Stimulated activated CD8-positive, alpha-beta memory T cell treated with anti-CD3 and anti-CD28 coated beads, Interleukin-4, amount 100 ng/mL, for 24 hours (primary cell): ENCODE measurements at regions not wholly inside any gene's neighbourhood (a gene's known extent, or its start where the extent isn't known, plus 50 kb on each side); places are given as distances from the start of the nearest gene placed in this dataset.

ENCODE experiments used
- DNase-seq: peaks from one replicate; pipeline ENCODE4 v3.0.0-alpha.2; 2020; ENCODE audit warnings: low read depth

DNA sequence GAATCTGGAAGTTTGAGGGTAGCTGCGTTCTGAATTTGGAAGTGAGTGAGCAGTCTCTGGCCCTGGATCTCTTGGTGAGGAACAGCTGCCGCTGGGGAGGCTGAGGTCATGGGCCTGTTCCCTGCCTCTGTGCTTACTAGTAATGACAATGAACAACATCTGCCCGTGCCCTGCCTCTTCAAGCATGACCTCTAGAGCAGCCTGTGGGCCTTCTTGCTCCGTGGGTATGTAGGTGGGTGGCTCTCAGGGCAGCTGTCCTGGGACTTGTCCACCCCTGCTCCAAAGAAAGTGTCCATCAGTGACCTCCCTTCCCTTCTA lies 186.2 kb downstream of the CXCL12 start:
- no peak for DNase-seq

DNA sequence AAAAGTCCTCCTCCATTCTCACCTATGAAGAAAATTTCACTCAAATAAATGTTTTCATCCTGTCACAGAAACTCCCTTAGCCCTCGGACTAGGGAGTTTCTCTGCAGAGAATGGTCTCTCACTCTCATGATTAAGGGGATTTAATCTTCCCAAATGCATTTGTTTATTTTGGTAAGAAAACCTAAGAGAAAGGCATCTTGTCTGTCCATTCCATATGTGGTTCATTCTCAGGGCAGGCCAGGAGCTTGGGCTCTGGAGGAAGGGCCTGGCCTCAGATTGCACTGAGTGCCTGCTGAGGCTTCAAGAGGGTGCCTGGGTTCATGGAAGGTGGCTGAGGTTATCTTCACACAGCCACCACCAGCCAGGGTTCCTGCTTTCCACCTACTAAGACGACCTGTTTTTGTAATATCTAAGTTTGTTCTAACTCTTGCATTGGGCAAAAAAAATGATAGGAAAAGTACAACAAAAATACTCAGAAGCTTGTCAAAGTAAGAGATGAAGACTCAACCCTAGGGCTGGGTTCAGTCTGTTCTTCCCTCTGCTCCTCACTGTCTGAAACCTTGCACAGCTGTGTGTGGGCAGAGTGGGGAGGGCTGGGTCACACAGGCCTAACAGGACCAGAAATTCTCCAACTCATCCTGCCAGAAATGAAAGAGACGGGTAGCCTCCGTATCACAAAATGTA lies 186.7 kb downstream of the CXCL12 start:
- DNase-seq: no peak

DNA sequence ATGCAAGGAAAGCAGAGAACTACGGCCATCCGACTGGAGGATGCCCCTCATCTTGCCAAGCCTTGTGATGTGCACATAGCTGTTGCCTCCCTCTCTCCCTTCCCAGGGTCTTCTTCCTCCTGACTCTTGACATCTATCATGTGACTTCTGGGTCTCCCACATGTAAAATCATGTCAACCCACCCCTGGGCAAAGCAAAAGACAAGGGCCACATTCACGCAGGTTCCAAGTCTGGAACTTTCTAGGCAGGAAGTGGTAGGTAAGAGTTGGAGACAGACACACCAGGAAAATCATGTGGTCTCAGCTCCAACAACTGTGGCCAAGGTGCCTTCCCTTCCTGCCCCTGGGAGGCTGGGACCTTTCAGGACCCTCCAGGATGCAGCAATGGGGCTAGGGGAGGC lies 187.3 kb downstream of the CXCL12 start:
- no peak for DNase-seq

DNA sequence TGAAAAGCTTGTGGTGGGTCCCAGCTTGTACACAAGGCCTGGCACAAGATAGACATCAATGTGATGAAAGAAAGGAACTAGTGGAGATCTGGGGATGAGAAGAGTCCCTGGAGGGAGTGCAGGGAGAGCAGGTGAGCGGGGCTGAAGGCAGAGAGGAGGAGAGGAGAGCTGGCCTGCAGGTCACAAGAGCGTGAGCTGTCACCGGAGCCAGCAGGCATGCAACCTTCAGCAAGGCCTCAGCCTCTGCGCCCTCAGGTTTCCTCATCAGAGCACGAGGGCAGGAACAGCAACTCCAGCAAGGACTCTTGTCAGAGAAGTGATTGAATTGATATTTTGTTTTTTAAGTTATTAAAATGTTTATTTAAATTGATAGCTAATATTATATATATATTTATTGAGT lies 188.6 kb downstream of the CXCL12 start:
- DNase-seq: no peak

DNA sequence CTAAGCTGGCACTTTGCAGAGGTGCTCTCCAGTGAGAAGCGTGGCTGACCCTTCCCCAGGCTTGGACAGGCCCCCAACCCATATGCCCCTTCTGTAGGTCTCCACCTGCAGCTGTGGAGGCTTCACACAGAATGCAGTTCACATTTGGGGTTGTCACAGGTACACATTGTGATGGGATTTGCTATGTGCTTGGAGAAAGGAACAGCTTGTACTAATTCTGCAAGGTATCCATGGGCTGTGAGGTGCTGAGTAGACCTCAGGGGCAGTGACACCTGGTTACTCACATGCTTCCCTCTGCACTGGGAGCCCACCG lies 188.9 kb downstream of the CXCL12 start:
- DNase-seq: no peak

DNA sequence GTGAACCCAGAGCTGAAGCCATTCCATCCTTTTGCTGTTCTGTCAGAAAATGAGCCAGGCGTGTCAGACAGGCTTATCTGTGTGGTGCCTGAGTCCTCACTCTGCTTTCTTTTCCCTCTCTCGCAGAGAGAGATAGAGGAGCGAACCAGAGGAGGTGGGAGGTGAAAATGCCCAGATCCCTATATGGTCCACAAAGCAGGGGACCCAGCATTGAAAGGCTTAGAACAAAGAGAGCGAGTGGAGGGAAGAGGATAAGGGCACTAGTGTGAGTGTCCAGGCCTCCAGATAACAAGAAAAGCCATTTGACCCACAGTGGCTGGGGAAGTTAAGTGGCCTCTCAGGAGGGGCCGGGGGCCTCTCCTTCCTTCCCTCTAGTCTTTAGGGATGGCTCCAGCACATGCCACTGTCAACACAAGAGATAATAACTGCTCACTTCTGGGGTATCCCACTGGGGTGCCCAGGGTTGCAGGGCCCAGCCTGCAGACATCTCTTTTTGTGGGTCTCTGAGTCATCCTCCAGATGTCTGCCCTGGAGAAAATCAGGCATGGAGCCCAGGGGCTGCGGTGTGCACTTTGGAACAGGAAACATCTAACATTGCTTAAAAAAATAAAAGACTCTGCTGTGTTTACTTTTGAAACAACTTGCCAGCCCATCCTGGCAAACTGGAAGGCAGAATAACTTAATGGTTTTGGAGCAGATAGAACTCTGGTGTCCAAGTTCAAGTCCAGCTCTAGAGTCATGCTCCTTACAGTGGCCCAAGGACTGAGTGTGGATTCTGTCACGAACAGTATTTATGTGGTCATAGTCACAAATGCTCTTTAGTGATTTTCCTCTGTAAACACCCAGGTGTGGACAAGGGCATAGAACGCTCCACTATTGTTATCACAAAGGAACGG lies 189.5 kb downstream of the CXCL12 start:
- DNase-seq: no peak

GRCh38 chr10:44194435-44194834 lies 190.5 kb downstream of the CXCL12 start:
- DNase-seq: no peak

- no peak for DNase-seq
These were observed 191.2 kb downstream of the CXCL12 start for GRCh38 chr10:44193567-44194220.

GRCh38 chr10:44193166-44193565 lies 191.7 kb downstream of the CXCL12 start:
- DNase-seq: no peak

- no peak for DNase-seq
These were observed 192.5 kb downstream of the CXCL12 start for GRCh38 chr10:44192435-44192834.

DNA sequence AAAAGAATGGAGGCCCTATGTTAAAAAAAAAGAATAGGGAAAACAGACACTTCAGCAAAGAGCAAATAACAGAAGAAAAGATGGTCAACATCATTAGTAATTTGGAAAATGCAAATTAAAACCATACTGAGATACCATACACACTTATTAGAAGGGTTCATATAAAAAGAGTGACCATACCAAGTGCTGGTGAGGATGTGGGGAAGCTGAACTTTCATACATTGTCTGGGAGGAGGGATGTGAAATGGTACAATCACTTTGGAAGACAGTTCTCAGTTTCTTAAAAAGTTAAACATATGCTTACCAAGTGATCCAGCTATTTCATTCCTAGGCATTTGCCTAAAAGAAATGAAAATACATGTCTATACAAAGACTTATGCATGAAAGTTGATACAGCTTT lies 194.4 kb downstream of the CXCL12 start:
- no peak for DNase-seq

DNA sequence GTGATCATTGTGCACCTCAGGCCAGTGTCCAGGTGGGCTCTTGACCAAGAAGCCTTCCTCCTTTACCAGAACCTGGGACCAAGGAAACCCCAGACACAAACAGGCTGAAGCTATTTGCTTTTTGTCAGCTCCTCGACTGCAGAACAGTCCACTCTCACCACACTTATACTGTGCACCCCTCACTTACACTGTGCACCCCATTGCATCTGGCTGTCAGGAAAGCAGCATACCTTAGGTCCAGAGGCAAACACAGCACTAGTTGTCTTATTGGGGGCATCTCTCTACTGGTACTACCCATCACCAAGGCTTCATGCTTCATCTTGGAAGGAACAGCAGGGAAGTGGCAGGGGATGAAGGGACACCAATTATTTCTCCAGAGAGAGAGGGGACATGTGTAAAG lies 198.1 kb downstream of the CXCL12 start:
- DNase-seq: no peak

- DNase-seq: no peak
These were observed 198.7 kb downstream of the CXCL12 start for GRCh38 chr10:44186150-44186549.

DNA sequence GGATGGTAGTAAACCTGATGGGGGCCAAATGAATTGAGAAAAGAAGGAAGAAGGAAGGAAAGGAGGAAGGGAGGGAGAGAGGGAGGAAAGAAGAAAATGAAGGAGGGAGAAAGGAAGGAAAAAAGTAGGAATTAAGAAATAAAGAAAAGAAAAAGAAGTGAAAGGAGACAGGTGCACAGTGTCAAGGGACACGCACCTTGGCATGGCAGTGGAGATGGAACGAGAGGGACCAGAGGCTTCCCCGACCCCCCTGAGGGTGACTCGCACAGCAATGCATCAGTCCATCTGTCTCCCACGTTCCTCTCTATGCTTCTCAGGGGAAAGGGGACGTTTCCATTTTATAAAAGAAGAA lies 199.6 kb downstream of the CXCL12 start:
- DNase-seq: no peak

DNA sequence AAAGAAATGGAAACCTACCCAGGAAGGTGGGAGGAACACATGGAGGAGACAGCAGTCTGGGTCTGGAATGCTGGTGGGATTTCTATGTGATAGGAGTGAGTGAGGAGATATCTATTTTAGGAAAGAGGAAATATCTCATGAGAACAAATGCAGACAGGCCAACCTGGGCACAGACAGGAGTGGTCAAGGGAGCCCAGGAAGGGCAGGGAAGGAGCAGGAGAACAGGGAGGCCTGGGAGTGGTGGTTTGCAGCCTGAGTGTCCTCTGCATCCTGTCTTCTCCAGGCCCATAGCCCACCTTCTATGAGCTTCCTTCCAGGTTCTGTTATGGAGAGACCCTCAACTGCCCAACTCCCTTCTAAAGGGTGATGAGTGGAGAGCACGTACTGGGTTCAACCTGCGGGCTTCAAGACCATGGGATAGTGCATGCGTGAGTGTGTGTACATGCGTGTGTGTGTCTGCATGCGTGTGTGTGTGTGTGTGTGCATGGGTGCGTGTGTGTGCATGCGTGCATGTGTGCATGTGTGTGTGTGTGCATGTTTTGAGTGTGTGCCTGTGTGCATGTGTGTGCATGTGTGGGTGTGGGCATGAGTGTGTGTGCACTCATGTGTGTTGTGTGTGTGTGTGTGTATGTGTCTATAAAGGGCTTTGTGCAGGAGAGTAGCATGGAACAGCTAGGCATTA lies 200.1 kb downstream of the CXCL12 start:
- DNase-seq: no peak

- no peak for DNase-seq
These were observed 200.9 kb downstream of the CXCL12 start for GRCh38 chr10:44183667-44184632.

DNA sequence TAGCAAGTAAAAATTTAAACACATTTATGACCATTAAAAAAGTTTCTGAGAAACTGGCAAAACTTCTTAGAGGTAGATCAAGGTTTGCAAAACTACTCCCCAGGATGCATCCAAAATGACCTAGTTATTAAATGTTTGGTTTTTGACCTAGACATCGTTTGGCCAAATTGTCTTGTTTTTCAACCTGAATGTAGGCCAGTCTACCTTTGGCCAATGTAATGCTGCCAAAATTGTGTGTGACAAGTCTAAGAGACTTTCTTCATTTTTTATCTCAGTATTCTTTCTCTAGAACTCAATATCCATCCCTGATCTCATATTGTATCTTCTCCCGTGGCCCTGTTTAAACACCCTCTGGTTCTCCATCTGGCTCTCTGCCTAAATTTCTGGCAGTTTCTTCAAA lies 202.0 kb downstream of the CXCL12 start:
- no peak for DNase-seq

GRCh38 chr10:44180321-44181168 lies 204.4 kb downstream of the CXCL12 start:
- DNase-seq: no peak

DNA sequence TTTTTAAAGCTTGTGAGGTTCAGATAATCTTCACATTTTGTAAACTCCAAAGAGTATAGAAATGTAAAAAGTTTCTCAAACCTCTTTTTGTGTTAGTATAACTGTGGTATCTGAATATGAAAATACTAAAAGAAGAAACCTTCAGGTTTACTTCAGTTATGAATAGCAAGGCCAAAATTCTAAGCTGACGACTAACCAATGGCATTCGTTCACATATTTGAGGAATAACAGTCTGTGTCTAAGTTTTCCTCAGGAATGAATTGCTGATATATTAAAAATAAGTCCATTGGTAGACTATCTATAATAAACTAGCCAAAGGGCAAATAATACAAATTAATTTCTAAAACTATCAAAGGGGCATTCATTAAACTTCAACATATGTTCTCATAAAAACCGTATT lies 206.0 kb downstream of the CXCL12 start:
- no peak for DNase-seq

DNA sequence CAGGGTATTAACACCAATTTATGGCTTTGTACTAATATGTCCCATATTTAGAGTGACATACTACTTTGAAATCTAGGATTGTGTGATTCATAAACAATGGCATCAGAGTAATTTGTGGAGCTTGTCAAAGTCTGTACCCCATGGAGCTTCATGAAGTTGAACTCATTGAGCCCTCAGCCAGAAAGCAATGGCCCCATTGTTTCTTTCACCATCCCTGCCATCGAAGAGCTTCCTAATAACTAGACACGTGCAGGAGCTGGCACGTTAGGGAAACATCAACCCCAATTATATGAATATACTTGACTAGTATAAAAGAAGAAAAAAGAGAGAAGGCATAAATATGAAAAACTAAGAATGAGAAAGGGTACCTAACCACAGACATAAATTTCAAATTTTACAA lies 206.6 kb downstream of the CXCL12 start:
- DNase-seq: no peak

DNA sequence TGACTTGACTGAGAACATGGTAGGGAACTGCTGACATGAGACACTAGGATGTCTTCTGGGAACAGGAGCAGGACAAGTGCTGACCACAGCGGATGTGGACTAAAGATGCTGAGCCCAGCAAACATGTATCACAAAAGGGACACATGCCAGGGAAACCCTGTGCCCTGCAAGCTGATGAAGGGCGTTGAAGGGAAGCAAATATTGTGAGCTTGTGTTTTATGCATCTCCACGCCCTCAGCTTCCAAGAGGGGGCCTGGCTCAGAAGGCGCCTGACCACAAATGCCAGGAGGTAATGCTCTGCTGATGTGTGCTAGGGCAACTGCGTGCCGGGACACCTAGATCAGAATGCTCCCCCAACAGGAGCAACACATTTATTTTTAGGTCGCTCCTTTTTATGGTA lies 207.3 kb downstream of the CXCL12 start:
- no peak for DNase-seq
